ENCODE measurements at regions not wholly inside any gene's neighbourhood (a gene's known extent, or its start where the extent isn't known, plus 50 kb on each side); places are given as distances from the start of the nearest gene placed in this dataset.

GRCh38 chr13:68727165-68727564 is 1380.5 kb upstream of the ATXN8OS start:
- TF ChIP-seq CTCF (IDR thresholded peaks at IDR 0.05): no peak
- TF ChIP-seq POLR2A (IDR thresholded peaks at IDR 0.05): no peak
- Histone ChIP-seq H3K27ac (no peak overlapping the region), H3K4me1 (no peaks in the 10 kb centered on the region), H3K4me3 (replicated peaks in 1 of 3) (no peak overlapping the region), H3K9me3 (no peaks in the 10 kb centered on the region), H3K27me3 (no peaks in the 10 kb centered on the region), H3K36me3 (no peaks in the 10 kb centered on the region)
- WGBS, 2 donors: 94 to 100% methylated on average over 1 of the region's 1 CpG
- DNase-seq: no peak
- intact Hi-C loops (cut with DNase I): no loop called here

- TF ChIP-seq CTCF (IDR thresholded peaks at IDR 0.05): no peak
- no peak for TF ChIP-seq POLR2A (IDR thresholded peaks at IDR 0.05)
- no peak overlapping the region for H3K4me3 ChIP-seq (replicated peaks in 1 of 3)
- H3K36me3 ChIP-seq: no peaks in the 10 kb centered on the region
- H3K9me3 ChIP-seq: no peaks in the 10 kb centered on the region
- H3K27ac ChIP-seq: no peak overlapping the region
- 92 to 97% methylated on average over 3 of the region's 3 CpGs for WGBS, 2 donors
- no peaks in the 10 kb centered on the region for H3K27me3 ChIP-seq
- intact Hi-C loops (cut with DNase I): no loop called here
- H3K4me1 ChIP-seq: no peaks in the 10 kb centered on the region
- DNase-seq: no peak
Measured at GRCh38 chr13:68719815-68720214, 1387.8 kb upstream of the ATXN8OS start.

GRCh38 chr13:68715651-68716050 is 1392.0 kb upstream of the ATXN8OS start:
- intact Hi-C loops (cut with DNase I): no loop called here
- H3K4me3 ChIP-seq (replicated peaks in 1 of 3): no peak overlapping the region
- no peaks in the 10 kb centered on the region for H3K36me3 ChIP-seq
- H3K9me3 ChIP-seq: no peaks in the 10 kb centered on the region
- 60 to 65% methylated on average over 2 of the region's 2 CpGs for WGBS, 2 donors
- TF ChIP-seq CTCF (IDR thresholded peaks at IDR 0.05): no peak
- no peak for TF ChIP-seq POLR2A (IDR thresholded peaks at IDR 0.05)
- no peak for DNase-seq
- no peaks in the 10 kb centered on the region for H3K27me3 ChIP-seq
- H3K4me1 ChIP-seq: no peaks in the 10 kb centered on the region
- H3K27ac ChIP-seq: no peak overlapping the region

GRCh38 chr13:68714292-68714691 is 1393.3 kb upstream of the ATXN8OS start:
- WGBS, 2 donors: 25 to 34% methylated on average over 2 of the region's 2 CpGs
- DNase-seq: no peak
- intact Hi-C loops (cut with DNase I): no loop called here
- no peaks in the 10 kb centered on the region for H3K4me1 ChIP-seq
- no peak for TF ChIP-seq CTCF (IDR thresholded peaks at IDR 0.05)
- no peak for TF ChIP-seq POLR2A (IDR thresholded peaks at IDR 0.05)
- no peaks in the 10 kb centered on the region for H3K36me3 ChIP-seq
- no peak overlapping the region for H3K4me3 ChIP-seq (replicated peaks in 1 of 3)
- H3K27ac ChIP-seq: no peak overlapping the region
- H3K9me3 ChIP-seq: no peaks in the 10 kb centered on the region
- no peaks in the 10 kb centered on the region for H3K27me3 ChIP-seq

GRCh38 chr13:68713394-68713793 is 1394.2 kb upstream of the ATXN8OS start:
- no peaks in the 10 kb centered on the region for H3K9me3 ChIP-seq
- TF ChIP-seq CTCF (IDR thresholded peaks at IDR 0.05) (no peak), POLR2A (IDR thresholded peaks at IDR 0.05) (no peak)
- no peak overlapping the region for H3K4me3 ChIP-seq (replicated peaks in 1 of 3)
- intact Hi-C loops (cut with DNase I): no loop called here
- H3K4me1 ChIP-seq: no peaks in the 10 kb centered on the region
- no peaks in the 10 kb centered on the region for H3K36me3 ChIP-seq
- no peak overlapping the region for H3K27ac ChIP-seq
- WGBS, 2 donors: 95 to 98% methylated on average over 1 of the region's 1 CpG
- H3K27me3 ChIP-seq: no peaks in the 10 kb centered on the region
- DNase-seq: no peak
